IMR-90 (cell line): ENCODE measurements at regions not wholly inside any gene's neighbourhood (a gene's known extent, or its start where the extent isn't known, plus 50 kb on each side); places are given as distances from the start of the nearest gene placed in this dataset.

Experiments used
- ATAC-seq: fragments of 200-7000 bp; cut with Tn5 transposase; 2 replicates; pipeline ENCODE4 v1.9.1; 2020; ENCODE audit warnings: low read depth, mild to moderate bottlenecking, moderate library complexity
- BruUV-seq: library from RNA; stranded (reverse); fragments of 400-500 nt; replicated peaks from 2 replicates; lab custom pipeline; 2021; lab: Mats Ljungman, UMichigan
- CTCF ChIA-PET: fragments of 300-600 bp; formaldehyde crosslinking; extraction: SDS; loops from one replicate; lab custom pipeline; 2021; ENCODE audit warnings: antibody characterized with exemption; lab: Yijun Ruan, JAX
- POLR2A ChIA-PET: fragments of 300-600 bp; sonication (Branson Sonifier 250); formaldehyde crosslinking; loops from one replicate; lab custom pipeline; 2022; ENCODE audit warnings: antibody characterized with exemption; ENCODE audit not compliant: unreplicated experiment; lab: Charles Lee
- DNase-seq: peaks from one replicate; pipeline ENCODE4 v3.0.0; 2013
- H2AFZ ChIP-seq: replicated peaks from 2 replicates; pipeline ENCODE3; 2013; ENCODE audit warnings: low read length, mild to moderate bottlenecking; ENCODE audit not compliant: poor library complexity
- H2AK5ac ChIP-seq: 2 replicates; pipeline ENCODE4 v1.6.1; 2013; ENCODE audit warnings: low read depth, low read length, inconsistent platforms
- H2AK9ac ChIP-seq: replicated peaks from 2 replicates; pipeline ENCODE3; 2013; ENCODE audit warnings: mild to moderate bottlenecking, low read depth, low read length, moderate library complexity; ENCODE audit not compliant: poor library complexity
- H2BK120ac ChIP-seq: 2 replicates; pipeline ENCODE4 v1.6.1; 2013; ENCODE audit warnings: low read depth, low read length, inconsistent platforms
- H2BK15ac ChIP-seq: 3 replicates; pipeline ENCODE4 v1.6.1; 2013; ENCODE audit warnings: low read depth, low read length, inconsistent platforms
- H2BK20ac ChIP-seq: 2 replicates; pipeline ENCODE4 v1.6.1; 2013; ENCODE audit warnings: low read depth, mild to moderate bottlenecking, inconsistent platforms, low read length, moderate library complexity
- H2BK5ac ChIP-seq: 2 replicates; pipeline ENCODE4 v1.6.1; 2013; ENCODE audit warnings: mild to moderate bottlenecking, low read depth, low read length, inconsistent platforms; ENCODE audit not compliant: poor library complexity, severe bottlenecking
- H3K14ac ChIP-seq: replicated peaks from 2 replicates; pipeline ENCODE4 v1.6.1; 2013; ENCODE audit warnings: low read depth, low read length, inconsistent platforms
- H3K18ac ChIP-seq: 2 replicates; pipeline ENCODE4 v1.6.1; 2013; ENCODE audit warnings: low read depth, low read length, control low read depth
- H3K23ac ChIP-seq: 2 replicates; pipeline ENCODE4 v1.6.1; 2013; ENCODE audit warnings: low read depth, low read length, inconsistent platforms
- H3K27ac ChIP-seq: 2 replicates; pipeline ENCODE4 v1.5.1; 2013; ENCODE audit warnings: mild to moderate bottlenecking, control low read depth, low read length; ENCODE audit not compliant: insufficient read depth
- H3K27me3 ChIP-seq: 2 replicates; pipeline ENCODE4 v1.6.1; 2013; ENCODE audit warnings: low read length; ENCODE audit not compliant: control insufficient read depth, insufficient read depth
- H3K36me3 ChIP-seq: 2 replicates; pipeline ENCODE4 v1.6.1; 2013; ENCODE audit warnings: low read length, mixed read lengths; ENCODE audit not compliant: control insufficient read depth, insufficient read depth
- H3K4ac ChIP-seq: 2 replicates; pipeline ENCODE4 v1.6.1; 2013; ENCODE audit warnings: low read depth, low read length, inconsistent platforms
- H3K4me1 ChIP-seq: 2 replicates; pipeline ENCODE4 v1.6.1; 2013; ENCODE audit warnings: low read length, mixed read lengths; ENCODE audit not compliant: control insufficient read depth, insufficient read depth
- H3K4me2 ChIP-seq: 2 replicates; pipeline ENCODE4 v1.6.1; 2013; ENCODE audit warnings: low read depth, mild to moderate bottlenecking, control low read depth, low read length, moderate library complexity
- H3K4me3 ChIP-seq: 2 replicates; pipeline ENCODE4 v1.5.1; 2013; ENCODE audit warnings: low read depth, mild to moderate bottlenecking, control low read depth, low read length, moderate library complexity; ENCODE audit not compliant: insufficient read depth
- H3K56ac ChIP-seq: 2 replicates; pipeline ENCODE4 v1.6.1; 2013; ENCODE audit warnings: low read length, inconsistent platforms; ENCODE audit not compliant: insufficient read depth; ENCODE audit errors: extremely low read depth
- H3K79me1 ChIP-seq, 2 experiments: 2 replicates each; pipeline ENCODE4 v1.6.1; 2013; ENCODE audit warnings: low read length in 2 of 2, inconsistent platforms in 1 of 2, low read depth in 1 of 2
- H3K9ac ChIP-seq: 2 replicates; pipeline ENCODE4 v1.6.1; 2013; ENCODE audit warnings: low read depth, low read length, control low read depth
- H3K9me1 ChIP-seq: 2 replicates; pipeline ENCODE4 v1.6.1; 2013; ENCODE audit warnings: low read length, inconsistent platforms; ENCODE audit not compliant: insufficient read depth
- H3K9me3 ChIP-seq: 2 replicates; pipeline ENCODE4 v1.6.1; 2013; ENCODE audit warnings: low read length; ENCODE audit not compliant: control insufficient read depth, insufficient read depth
- H4K20me1 ChIP-seq: 2 replicates; pipeline ENCODE4 v1.6.1; 2013; ENCODE audit warnings: low read length, inconsistent platforms; ENCODE audit not compliant: insufficient read depth
- H4K5ac ChIP-seq: 2 replicates; pipeline ENCODE4 v1.6.1; 2013; ENCODE audit warnings: mild to moderate bottlenecking, low read depth, low read length, control low read depth
- H4K8ac ChIP-seq, 2 experiments: 2 replicates each; pipeline ENCODE4 v1.6.1; 2013; ENCODE audit warnings: low read depth in 2 of 2, low read length in 2 of 2, control low read depth in 1 of 2, inconsistent platforms in 1 of 2
- H4K91ac ChIP-seq: 2 replicates; pipeline ENCODE4 v1.6.1; 2013; ENCODE audit warnings: low read depth, low read length, inconsistent platforms; ENCODE audit not compliant: insufficient read depth
- BHLHE40 ChIP-seq: fragments of 150-350 bp; IDR thresholded peaks from 2 replicates; pipeline ENCODE4 v1.6.1; 2016; ENCODE audit warnings: mild to moderate bottlenecking, low read depth, low read length
- CEBPB ChIP-seq: IDR thresholded peaks from 2 replicates; pipeline ENCODE4 v1.6.1; 2012; ENCODE audit warnings: low read depth, low read length, improper control_type of control experiment
- CHD1 ChIP-seq: IDR thresholded peaks from 2 replicates; pipeline ENCODE4 v1.6.1; 2012; ENCODE audit warnings: low read depth, low read length, improper control_type of control experiment
- CTCF ChIP-seq: conservative IDR thresholded peaks from 2 replicates; pipeline ENCODE4 v1.5.1; 2012; ENCODE audit warnings: mild to moderate bottlenecking, low read depth, low read length, improper control_type of control experiment
- FOS ChIP-seq: fragments of 150-350 bp; IDR thresholded peaks from 2 replicates; pipeline ENCODE4 v1.6.1; 2016; ENCODE audit warnings: low read depth, low read length
- MAFK ChIP-seq: IDR thresholded peaks from 2 replicates; pipeline ENCODE4 v1.6.1; 2012; ENCODE audit warnings: low read depth, low read length, improper control_type of control experiment
- MAZ ChIP-seq: IDR thresholded peaks from 2 replicates; pipeline ENCODE4 v1.6.1; 2012; ENCODE audit warnings: low read depth, mild to moderate bottlenecking, low read length, improper control_type of control experiment, moderate library complexity, borderline replicate concordance
- MXI1 ChIP-seq: IDR thresholded peaks from 2 replicates; pipeline ENCODE4 v1.6.1; 2012; ENCODE audit warnings: low read depth, mild to moderate bottlenecking, low read length, moderate library complexity, borderline replicate concordance
- NFE2L2 ChIP-seq: fragments of 150-350 bp; IDR thresholded peaks from 2 replicates; pipeline ENCODE4 v1.6.1; 2016; ENCODE audit warnings: low read depth, mild to moderate bottlenecking, low read length
- POLR2A ChIP-seq: IDR thresholded peaks from 2 replicates; pipeline ENCODE4 v1.6.1; 2012; ENCODE audit warnings: mild to moderate bottlenecking, low read depth, low read length
- RAD21 ChIP-seq: IDR thresholded peaks from 2 replicates; pipeline ENCODE4 v1.6.1; 2012; ENCODE audit warnings: low read length, improper control_type of control experiment
- RCOR1 ChIP-seq: IDR thresholded peaks from 2 replicates; pipeline ENCODE4 v1.6.1; 2012; ENCODE audit warnings: mild to moderate bottlenecking, low read length, improper control_type of control experiment; ENCODE audit not compliant: insufficient replicate concordance
- RFX5 ChIP-seq: IDR thresholded peaks from 2 replicates; pipeline ENCODE4 v1.8.0; 2012; ENCODE audit warnings: low read depth, mild to moderate bottlenecking, low read length, moderate library complexity
- SMC3 ChIP-seq: fragments of 150-350 bp; IDR thresholded peaks from 2 replicates; pipeline ENCODE4 v1.6.1; 2016; ENCODE audit warnings: low read depth, mild to moderate bottlenecking, antibody characterized with exemption, low read length, moderate library complexity
- USF2 ChIP-seq: fragments of 150-350 bp; IDR thresholded peaks from 2 replicates; pipeline ENCODE4 v1.6.1; 2017; ENCODE audit warnings: mild to moderate bottlenecking, antibody characterized with exemption, low read length, low read depth
- WGBS, 2 experiments: methylation state at CpG; one replicate each; pipeline versions ENCODE4 v1.1.5 to v1.1.7; 2013; ENCODE audit warnings: missing lambda C conversion rate in 2 of 2; ENCODE audit not compliant: insufficient read length in 1 of 2; ENCODE audit errors: extremely low coverage in 2 of 2; 5-methylcytosine and 5-hydroxymethylcytosine counted together
- dilution Hi-C: fragments of 300-500 bp; cut with HindIII; formaldehyde crosslinking; loops from one replicate; pipeline ENCODE4 v1.14.3; 2018; ENCODE audit warnings: low sequenced_read_pairs; ENCODE audit not compliant: unreplicated experiment
- in situ Hi-C: fragments of 300-500 bp; cut with MboI; formaldehyde crosslinking; loops from 3 replicates; pipeline ENCODE4 v1.14.3; 2019; ENCODE audit warnings: low sequenced_read_pairs, inconsistent platforms, mixed read lengths
- intact Hi-C: fragments of 100-400 bp; cut with micrococcal nuclease; formaldehyde crosslinking; loops from 2 replicates; pipeline ENCODE4 v1.10.0; 2022
- TF ChIP-seq, protein P1 (sequence below): fragments of 150-350 bp; IDR thresholded peaks from 2 replicates; pipeline ENCODE4 v1.6.1; 2016; ENCODE audit warnings: low read depth, mild to moderate bottlenecking, low read length, moderate library complexity, borderline replicate concordance

DNA sequence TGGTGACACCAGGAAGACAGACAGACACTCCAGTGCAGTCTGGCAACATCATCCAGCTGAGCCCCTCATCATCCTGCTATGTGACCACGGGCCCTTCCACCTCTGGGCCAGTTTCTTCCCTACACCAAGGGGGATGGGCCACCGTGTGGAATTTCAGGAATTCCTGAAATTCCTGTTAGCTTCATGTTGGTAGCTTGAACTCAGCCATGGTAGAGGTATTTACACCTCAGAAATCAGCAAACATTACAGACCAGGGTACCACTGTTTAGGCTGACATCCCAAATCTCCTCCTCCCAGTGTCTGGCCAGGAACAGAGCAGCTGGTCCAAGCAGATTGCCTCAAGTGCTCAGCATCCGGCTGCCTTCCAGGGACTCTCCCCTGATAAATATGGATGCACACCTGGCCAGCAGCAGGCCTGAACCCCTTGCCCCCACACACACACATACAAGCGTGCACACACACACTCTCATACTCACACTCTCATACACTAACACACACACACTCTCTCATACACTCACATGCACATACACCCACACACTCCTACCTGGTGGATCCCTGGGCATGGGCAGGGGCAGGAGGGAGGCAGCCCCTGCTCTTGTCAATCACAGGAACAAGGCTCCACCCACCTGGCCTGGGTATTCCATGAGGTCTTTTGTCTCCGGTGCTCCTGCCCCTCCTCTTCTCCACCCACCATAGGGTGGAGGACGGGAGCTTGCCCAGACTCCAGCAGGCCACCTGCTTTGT is 85.2 kb downstream of the BUD13 start:
- Histone ChIP-seq H3K27ac (no peak overlapping the region), H3K4ac (no peak overlapping the region), H2AFZ (peak overlapping the region; percentile 66), H2BK120ac (no peak overlapping the region), H3K14ac (no peak overlapping the region), H2BK15ac (no peak overlapping the region), H3K9ac (no peak overlapping the region), H3K27me3 (peaks cover 8% of the 10 kb centered on the region), H3K9me3 (no peaks in the 10 kb centered on the region), H4K20me1 (no peaks in the 10 kb centered on the region), H2AK5ac (no peak overlapping the region), H3K36me3 (no peaks in the 10 kb centered on the region), H2BK5ac (no peak overlapping the region), H2BK20ac (no peak overlapping the region), H4K91ac (no peak overlapping the region), H4K5ac (no peak overlapping the region), H3K9me1 (0 out of 2 replicates have a peak, but pooled peaks cover 3% of the 10 kb centered on the region), H3K18ac (no peak overlapping the region), H3K4me3 (no peak overlapping the region), H3K56ac (no peak overlapping the region), H2AK9ac (peak overlapping the region; percentile 76), H3K4me2 (no peak overlapping the region), H3K23ac (no peak overlapping the region), H3K4me1 (no peaks in the 10 kb centered on the region), H3K79me1 (no peaks in the 10 kb centered on the region), H4K8ac (no peak overlapping the region)
- in situ Hi-C loops: loop anchor here (5.0 to 25.0 kb wide), 3 partner anchors 230 to 1350 kb away; no protein-coding TSS in a partner anchor
- ChIA-PET POLR2A (no interaction called here), CTCF (no interaction called here)
- TF ChIP-seq BHLHE40: no peak
- TF ChIP-seq MAFK: no peak
- TF ChIP-seq NFE2L2: no peak
- no peak for TF ChIP-seq CHD1
- no peak for TF ChIP-seq MAZ
- TF ChIP-seq RCOR1: no peak
- no peak for TF ChIP-seq USF2
- no peak for TF ChIP-seq CEBPB
- TF ChIP-seq POLR2A: no peak
- no peak for TF ChIP-seq FOS
- no peak for TF ChIP-seq RAD21
- TF ChIP-seq, protein P1, sequence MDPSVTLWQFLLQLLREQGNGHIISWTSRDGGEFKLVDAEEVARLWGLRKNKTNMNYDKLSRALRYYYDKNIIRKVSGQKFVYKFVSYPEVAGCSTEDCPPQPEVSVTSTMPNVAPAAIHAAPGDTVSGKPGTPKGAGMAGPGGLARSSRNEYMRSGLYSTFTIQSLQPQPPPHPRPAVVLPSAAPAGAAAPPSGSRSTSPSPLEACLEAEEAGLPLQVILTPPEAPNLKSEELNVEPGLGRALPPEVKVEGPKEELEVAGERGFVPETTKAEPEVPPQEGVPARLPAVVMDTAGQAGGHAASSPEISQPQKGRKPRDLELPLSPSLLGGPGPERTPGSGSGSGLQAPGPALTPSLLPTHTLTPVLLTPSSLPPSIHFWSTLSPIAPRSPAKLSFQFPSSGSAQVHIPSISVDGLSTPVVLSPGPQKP: no peak
- no peak for TF ChIP-seq RFX5
- no peak for TF ChIP-seq SMC3
- no peak for TF ChIP-seq MXI1
- TF ChIP-seq CTCF: no peak
- 60% methylated on average over 2 of the region's 6 CpGs; no CpG with 5 or more reads in 1 of the 2 experiments for WGBS, 2 experiments
- dilution Hi-C loops: no loop called here
- ATAC-seq (no peak), DNase-seq (no peak)
- intact Hi-C loops: no loop called here
- no TSS peak for BruUV-seq
